ENCODE measurements at regions not wholly inside any gene's neighbourhood (a gene's known extent, or its start where the extent isn't known, plus 50 kb on each side); places are given as distances from the start of the nearest gene placed in this dataset.

GRCh38 chr3:116940719-116941118 lies 231.1 kb downstream of the TUSC7 start:
- H3K36me3 ChIP-seq: no peaks in the 10 kb centered on the region
- WGBS, 2 donors (ENCODE audit: low coverage in 1 of 2): 56 to 60% methylated on average over 2 of the region's 2 CpGs
- intact Hi-C loops (cut with DNase I; ENCODE audit: low total_unique reads) (no loop called here), in situ Hi-C loops (cut with MboI; ENCODE audit: low pct_ligation_motif_present in 1 of 4, low pct_unique_long_range_greater_than_20kb in 1 of 4, low sequenced_read_pairs in 3 of 4) (no loop called here)
- H3K4me1 ChIP-seq: peaks cover 0 to 22% (median 17%) of the 10 kb centered on the region in 4 donors
- no peak overlapping the region for H3K4me3 ChIP-seq
- TF ChIP-seq CTCF (IDR thresholded peaks at IDR 0.05): no peak
- no peak for TF ChIP-seq EP300 (IDR thresholded peaks at IDR 0.05; ENCODE audit: low read depth)
- no peak for TF ChIP-seq POLR2AphosphoS5 (IDR thresholded peaks at IDR 0.05)
- no peak for TF ChIP-seq POLR2A (IDR thresholded peaks at IDR 0.05)
- no peaks in the 10 kb centered on the region for H3K27me3 ChIP-seq
- no peak for DNase-seq
- peak overlapping the region; percentile 58 to 80 (median 74) for H3K27ac ChIP-seq
- peaks cover 2 to 4% of the 10 kb centered on the region in 2 donors for H3K9me3 ChIP-seq

DNA sequence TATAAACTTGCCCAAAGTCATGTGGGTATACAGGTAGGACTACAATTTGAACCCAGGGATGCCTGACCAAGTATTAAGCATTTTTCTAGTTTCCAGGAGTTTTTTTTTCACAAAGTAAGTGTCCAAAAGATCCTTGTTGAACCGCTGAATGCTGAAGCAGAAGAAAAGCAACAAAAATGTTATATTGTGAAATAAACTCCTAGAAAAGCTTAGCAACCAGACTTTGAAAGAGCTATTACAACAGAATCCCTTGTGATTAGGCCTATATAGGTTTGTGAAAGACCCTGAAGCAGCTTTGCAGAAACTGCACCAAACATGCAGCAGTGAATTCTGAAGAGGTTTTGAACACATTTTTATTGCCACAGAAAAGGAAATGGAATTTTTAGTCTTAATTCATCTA lies 236.8 kb downstream of the TUSC7 start:
- Histone ChIP-seq H3K4me1 (no peaks in the 10 kb centered on the region), H3K9me3 (peaks cover under 1 to 4% of the 10 kb centered on the region in 2 donors), H3K4me3 (no peak overlapping the region), H3K36me3 (no peaks in the 10 kb centered on the region), H3K27ac (no peak overlapping the region), H3K27me3 (no peaks in the 10 kb centered on the region)
- TF ChIP-seq EP300 (IDR thresholded peaks at IDR 0.05; ENCODE audit: low read depth) (no peak), POLR2AphosphoS5 (IDR thresholded peaks at IDR 0.05) (no peak), CTCF (IDR thresholded peaks at IDR 0.05) (no peak), POLR2A (IDR thresholded peaks at IDR 0.05) (no peak)
- intact Hi-C loops (cut with DNase I; ENCODE audit: low total_unique reads) (no loop called here), in situ Hi-C loops (cut with MboI; ENCODE audit: low pct_ligation_motif_present in 1 of 4, low pct_unique_long_range_greater_than_20kb in 1 of 4, low sequenced_read_pairs in 3 of 4) (no loop called here)
- WGBS, 2 donors (ENCODE audit: low coverage in 1 of 2): 76 to 100% methylated on average over 1 of the region's 1 CpG
- DNase-seq: no peak

DNA sequence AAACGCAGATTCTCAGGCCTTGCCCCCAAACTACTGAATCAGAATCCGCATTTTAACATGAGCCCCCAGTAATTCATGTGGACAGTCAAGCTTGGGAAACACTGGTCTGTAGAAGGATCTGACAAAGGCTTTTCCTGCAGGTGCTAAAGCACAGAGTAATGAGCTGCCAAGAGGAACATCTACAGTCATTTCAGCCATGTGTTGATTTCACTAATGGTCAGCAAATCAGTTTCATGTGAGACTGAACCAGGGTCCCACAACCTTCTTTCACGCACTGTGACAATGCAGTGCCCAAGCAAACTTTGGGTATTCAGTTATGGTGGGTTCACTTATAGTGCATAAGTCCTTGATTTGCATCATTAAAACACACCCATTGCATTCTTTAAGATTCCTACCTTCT lies 237.6 kb downstream of the TUSC7 start:
- no peak for TF ChIP-seq CTCF (IDR thresholded peaks at IDR 0.05)
- TF ChIP-seq POLR2A (IDR thresholded peaks at IDR 0.05): no peak
- no peak for TF ChIP-seq EP300 (IDR thresholded peaks at IDR 0.05; ENCODE audit: low read depth)
- no peak for TF ChIP-seq POLR2AphosphoS5 (IDR thresholded peaks at IDR 0.05)
- intact Hi-C loops (cut with DNase I; ENCODE audit: low total_unique reads): no loop called here
- H3K36me3 ChIP-seq: no peaks in the 10 kb centered on the region

DNA sequence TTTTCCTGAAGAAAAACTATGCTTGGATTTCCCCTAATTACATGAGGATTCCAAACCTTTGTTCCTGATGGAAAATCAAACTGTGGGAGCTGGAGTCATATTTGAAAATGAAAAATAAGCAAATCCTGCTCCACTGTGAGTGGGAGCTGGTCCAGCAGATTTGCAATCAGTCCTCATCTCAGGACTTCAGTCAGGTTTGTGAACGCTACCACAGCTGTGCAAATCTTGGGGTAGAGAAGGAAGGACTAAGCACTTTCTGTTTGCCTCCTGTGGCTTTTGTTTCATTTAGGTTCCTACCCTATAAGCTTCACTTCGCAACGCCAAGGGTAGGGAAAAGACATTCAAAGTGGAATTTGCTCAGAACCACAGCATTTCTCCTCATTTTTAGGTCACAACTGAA lies 238.2 kb downstream of the TUSC7 start:
- Histone ChIP-seq H3K4me3 (no peak overlapping the region), H3K27ac (no peak overlapping the region), H3K27me3 (no peaks in the 10 kb centered on the region), H3K4me1 (no peaks in the 10 kb centered on the region), H3K9me3 (no peaks in the 10 kb centered on the region), H3K36me3 (no peaks in the 10 kb centered on the region)
- intact Hi-C loops (cut with DNase I; ENCODE audit: low total_unique reads): no loop called here
- DNase-seq: no peak
- 57 to 64% methylated on average over 3 of the region's 3 CpGs for WGBS, 2 donors (ENCODE audit: low coverage in 1 of 2)
- in situ Hi-C loops (cut with MboI; ENCODE audit: low pct_ligation_motif_present in 1 of 4, low pct_unique_long_range_greater_than_20kb in 1 of 4, low sequenced_read_pairs in 3 of 4): no loop called here
- TF ChIP-seq EP300 (IDR thresholded peaks at IDR 0.05; ENCODE audit: low read depth) (no peak), POLR2AphosphoS5 (IDR thresholded peaks at IDR 0.05) (no peak), POLR2A (IDR thresholded peaks at IDR 0.05) (no peak), CTCF (IDR thresholded peaks at IDR 0.05) (no peak)

More for the DNA sequence above, 237.6 kb downstream of the TUSC7 start:
- no peak overlapping the region for H3K27ac ChIP-seq
- H3K4me1 ChIP-seq: no peaks in the 10 kb centered on the region
- WGBS, 2 donors (ENCODE audit: low coverage in 1 of 2): 81 to 90% methylated on average over 3 of the region's 3 CpGs
- DNase-seq: no peak
- no peaks in the 10 kb centered on the region for H3K27me3 ChIP-seq
- in situ Hi-C loops (cut with MboI; ENCODE audit: low pct_ligation_motif_present in 1 of 4, low pct_unique_long_range_greater_than_20kb in 1 of 4, low sequenced_read_pairs in 3 of 4): no loop called here
- no peak overlapping the region for H3K4me3 ChIP-seq
- no peaks in the 10 kb centered on the region for H3K9me3 ChIP-seq

Data from transverse colon (tissue), 4 donors.